NCI-H446 (cell line): ENCODE measurements at regions not wholly inside any gene's neighbourhood (a gene's known extent, or its start where the extent isn't known, plus 50 kb on each side); places are given as distances from the start of the nearest gene placed in this dataset.
"Not testable (repeated sequence)": the region's sequence is repeated elsewhere in the genome, so short reads cannot be mapped to it uniquely, and the experiment has no call there.

Experiments used
- DNase-seq, 2 experiments: peaks; one replicate each; lab custom pipeline; 2025; lab: John Stamatoyannopoulos, UW

DNA sequence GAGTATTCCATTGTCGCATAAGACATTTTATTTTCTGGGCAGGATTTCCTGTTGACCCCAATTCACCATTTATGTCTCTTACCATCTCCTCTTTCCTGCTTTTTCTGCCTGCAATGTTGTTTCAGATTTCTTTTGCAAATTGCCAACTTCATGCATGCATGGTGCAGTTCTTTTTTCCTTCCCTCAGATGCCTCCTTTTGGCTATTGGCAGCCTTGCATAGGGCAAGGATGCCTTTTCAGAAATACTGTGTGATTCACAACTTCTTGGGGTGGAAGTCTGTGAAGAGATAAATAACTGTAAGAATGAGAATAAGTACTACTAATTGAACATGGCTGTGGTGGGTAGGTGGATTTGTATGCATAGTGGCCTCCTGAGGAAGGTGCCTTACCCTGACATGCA is 116.7 kb downstream of the SOX4 start:
- no peak for DNase-seq

DNA sequence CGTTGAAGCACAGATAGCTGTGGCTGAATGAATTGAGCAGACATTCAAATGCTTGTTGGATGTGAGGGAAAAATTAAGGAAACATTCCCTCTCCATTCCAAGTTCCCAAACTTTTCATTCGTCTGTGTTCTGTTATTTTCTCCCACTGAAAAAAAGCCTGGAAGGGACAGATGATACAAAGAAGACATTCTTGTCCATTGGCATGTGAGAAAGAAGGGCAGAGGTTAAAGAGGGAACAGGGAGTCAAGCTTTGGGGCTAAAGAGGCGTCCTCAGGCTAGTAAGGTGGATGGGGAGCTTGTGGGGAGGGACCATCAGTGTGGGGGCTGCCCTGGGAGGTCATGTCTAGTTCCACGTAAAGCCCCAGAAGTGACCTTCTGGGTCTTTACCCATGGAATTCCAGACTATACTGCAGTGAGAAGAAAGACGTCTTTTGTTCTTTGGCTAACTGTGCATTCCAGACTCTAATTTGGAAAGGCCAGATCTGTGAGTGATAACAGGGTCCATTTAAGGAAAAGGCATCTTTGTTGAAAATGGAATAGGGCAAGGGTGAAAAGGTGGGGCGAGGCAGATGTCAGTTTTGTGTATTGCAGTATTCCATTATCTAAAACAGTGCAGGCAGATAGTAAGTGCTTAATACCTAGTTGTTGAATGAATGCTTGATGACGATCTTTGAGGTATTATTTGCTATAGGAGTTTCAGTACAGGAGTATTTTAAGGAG is 117.5 kb downstream of the SOX4 start:
- no peak for DNase-seq

DNA sequence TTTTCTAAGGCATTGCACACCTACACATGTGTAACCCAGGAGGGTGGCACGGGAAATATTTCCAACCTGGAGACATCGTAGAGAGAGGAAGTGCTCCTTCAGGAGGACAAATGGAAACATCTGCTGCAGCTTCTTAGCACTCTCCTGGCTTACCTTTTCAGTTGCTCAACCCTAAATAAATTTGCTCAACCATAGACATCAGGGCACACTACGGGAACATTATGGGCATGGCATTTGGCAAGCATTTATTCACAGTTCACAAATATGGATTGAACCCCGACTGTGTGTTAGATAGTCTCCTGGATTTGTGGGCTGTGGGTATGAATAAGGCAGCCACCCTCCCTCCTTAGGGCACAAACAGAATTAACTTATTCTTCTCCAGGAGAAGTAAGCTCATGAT is 118.7 kb downstream of the SOX4 start:
- DNase-seq = no peak

DNA sequence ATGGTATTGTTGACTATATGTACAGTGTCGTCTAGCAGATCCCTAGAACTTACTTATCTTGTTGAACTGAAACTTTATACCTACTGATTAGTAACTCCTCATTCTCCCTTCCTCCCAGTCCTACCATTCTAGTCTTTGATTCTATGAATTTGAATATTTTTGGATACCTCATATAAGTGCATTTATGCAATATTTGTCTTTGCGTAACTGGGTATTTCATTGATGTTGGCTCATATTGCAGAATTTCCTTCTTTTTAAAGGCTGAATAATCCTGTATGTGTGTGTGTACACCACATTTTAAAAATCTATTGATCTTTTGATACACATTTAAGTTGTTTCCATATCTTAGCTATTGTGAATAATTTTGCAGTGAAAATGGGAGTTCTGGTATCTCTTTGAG is 119.9 kb downstream of the SOX4 start:
- no peak for DNase-seq

DNA sequence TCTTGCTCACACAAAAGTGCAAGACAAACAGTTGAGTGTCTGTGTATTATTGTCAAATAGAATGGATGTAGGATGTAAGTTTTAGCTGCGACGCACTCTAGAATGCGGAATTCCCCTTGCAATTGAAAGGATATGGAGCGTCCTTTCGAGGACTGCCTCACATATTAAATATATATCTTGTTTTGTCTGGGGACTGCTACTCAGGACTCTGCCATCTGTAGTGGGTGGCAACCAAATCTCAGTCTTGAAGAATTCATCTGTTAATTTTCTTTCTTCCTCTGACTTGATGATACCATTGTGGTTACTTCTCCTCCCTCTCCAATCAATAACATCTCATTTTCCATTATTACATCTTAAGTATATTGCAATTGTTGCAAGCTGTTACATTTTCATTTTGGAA is 121.6 kb downstream of the SOX4 start:
- DNase-seq = no peak

DNA sequence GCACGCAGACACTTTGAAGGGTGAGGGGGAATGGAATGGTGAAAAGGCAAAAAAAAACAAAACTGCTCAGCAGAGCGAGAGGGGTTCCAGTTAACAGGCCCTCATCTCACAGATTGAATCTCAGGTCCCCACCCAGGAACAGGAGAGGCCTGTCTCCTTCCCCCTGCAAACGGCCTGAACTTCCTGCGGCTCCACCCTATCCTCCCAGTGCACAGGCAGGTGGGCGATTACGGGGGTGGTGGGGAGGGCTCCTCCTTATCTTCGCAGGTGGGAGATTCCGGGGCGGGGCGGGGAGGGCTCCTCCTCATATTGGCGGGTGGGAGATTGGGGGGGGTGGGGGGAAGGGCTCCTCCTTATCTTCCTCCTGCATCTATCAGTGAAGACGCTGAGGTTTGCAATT is 129.0 kb downstream of the SOX4 start:
- no peak for DNase-seq

DNA sequence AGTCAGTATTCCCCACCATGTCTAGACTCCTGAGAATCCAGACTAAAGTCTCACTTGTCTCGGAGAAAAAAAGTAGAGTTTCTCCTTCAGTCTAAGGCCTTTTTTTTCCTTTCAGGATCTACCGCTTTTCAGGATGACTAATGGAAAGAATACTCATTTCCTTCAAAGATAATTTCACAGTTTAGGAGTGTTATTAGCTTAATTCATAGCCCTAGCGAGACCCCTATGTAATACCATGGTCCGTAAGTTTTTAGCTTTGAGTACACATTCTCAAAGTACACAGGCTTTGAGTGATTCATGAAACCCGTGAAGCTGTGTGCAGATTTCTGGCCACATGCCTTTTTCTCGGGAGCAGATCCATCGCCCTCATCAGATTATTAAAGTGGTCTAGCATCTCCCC is 133.1 kb downstream of the SOX4 start:
- no peak for DNase-seq

DNA sequence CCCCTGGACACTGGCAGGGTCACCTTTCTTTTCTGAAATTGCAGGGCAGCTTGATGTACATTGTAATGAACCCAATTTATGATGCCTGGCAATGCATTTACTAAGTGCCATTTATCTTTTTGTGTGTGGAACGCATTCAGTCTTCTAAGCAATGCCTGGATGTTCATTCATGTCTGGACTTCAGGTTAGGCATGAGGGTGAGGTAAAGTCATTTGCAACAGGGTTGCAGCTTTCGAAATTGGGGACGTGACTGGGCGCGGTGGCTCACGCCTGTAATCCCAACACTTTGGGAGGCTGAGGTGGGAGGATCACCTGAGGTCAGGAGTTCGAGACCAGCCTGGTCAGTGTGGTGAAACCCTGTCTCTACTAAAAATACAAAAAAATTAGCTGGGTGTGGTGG is 134.6 kb downstream of the SOX4 start:
- no peak for DNase-seq

DNA sequence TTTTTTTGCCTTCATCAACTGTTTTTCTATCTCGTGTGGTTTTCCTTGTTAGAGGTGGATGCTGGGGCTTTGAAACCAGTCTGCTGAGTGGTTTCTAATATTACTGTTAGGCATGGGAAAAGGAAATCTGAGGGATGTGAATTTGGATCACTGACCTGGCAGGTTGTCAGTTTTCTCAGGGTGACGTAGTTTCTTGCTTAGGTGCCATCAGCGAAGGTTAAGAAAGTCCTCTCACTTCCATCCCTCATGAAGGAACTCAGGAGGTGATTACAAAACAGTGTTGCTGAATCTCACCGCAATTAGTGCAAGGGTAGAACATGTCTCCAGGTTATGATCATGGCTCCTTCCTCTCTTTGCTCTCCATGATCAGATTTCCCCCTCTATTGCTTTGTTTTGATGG is 135.9 kb downstream of the SOX4 start:
- no peak for DNase-seq

DNA sequence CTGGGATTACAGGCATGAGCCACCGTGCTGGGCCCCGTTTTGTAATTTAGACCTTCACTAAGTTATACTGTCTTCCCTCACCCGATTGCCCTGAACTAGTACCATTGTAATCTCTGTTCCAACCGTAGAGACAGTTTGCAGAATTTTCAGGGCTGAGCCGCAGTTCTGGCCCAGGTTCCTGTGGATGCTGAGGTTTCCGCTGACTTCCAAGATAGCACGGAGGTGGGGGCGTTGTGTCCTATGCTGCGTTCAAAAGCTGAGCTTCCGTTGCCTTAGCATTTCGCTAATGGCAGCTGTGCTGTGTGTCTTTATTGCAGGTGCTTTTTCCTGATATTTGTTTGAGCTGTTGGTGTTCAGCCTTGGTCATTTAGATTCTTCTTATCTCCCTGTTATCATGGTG is 137.0 kb downstream of the SOX4 start:
- DNase-seq = no peak

DNA sequence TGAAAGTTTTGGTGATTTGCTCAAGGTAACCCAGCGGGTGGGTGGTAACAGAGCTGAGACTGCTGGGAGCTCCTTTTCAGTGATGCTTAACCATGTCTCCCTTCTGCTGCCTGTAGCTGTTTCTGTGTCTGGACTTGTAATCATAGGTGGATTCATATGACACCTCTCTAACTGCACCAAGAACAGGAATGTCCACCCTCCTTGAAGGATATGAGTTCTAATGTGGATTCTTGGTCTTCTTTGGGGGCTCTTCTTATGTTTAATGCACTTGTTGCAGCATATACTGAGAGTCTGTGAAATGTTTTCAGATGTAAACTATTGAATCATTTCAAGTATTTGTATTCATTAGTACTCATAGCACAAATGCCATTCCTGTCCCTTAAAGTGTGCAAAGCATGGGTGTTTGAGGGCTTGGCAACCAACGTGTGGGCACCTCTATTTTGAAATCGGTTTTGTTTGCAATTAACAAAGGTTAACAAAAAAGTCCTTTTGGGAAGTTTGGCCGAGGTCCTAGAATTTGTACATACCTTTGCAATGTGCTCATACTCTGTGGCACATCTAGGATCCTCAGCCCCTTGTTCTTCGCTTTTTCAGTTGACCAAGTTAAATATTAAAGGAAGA is 138.0 kb downstream of the SOX4 start:
- no peak for DNase-seq

DNA sequence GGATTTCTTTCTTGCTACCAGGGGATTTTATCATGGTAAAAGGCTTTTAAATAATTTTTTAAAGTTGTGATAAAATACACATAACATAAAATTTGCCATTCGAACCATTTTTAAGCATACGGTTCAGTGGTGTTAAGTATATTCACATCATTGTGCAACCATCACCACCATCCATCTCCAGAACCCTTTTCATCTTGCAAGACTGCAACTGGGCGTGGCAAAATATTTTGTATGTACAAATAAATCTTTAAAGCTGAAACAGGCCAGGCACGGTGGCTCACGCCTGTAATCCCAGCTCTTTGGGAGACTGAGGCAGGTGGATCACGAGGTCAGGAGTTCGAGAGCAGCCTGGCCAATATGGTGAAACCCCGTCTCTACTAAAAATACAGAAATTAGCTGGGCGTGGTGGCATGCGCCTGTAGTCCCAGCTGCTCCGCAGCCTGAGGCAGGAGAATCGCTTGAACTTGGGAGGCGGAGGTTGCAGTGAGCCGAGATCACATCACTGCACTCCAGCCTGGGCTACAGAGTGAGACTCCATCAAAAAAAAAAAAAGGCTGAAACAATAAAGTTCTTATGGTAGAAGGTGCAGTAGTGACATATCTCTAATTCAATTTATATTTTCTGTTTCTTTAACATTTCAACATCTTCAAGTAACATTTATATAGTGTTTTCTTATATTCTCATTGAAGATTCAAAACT is 138.6 kb downstream of the SOX4 start:
- DNase-seq = not testable (repeated sequence)

DNA sequence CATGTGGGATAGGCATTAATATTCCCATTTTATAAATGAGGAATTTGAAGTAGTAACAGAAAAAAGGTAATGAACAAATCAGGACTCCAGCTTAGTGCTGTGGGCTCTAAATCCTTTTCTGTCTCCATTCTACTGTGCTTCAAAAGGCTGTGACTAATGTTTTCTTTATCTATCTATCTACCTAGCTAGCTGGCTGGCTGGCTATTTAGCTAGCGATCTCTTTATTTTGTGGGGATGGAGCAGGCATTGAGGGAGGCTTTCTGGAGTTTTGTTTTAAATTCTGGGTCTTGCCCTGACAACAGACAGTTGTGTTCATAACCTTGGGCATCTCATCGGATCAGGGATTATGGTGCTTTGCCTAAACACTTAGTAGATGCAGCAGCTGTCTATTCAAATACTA is 139.2 kb downstream of the SOX4 start:
- no peak for DNase-seq

DNA sequence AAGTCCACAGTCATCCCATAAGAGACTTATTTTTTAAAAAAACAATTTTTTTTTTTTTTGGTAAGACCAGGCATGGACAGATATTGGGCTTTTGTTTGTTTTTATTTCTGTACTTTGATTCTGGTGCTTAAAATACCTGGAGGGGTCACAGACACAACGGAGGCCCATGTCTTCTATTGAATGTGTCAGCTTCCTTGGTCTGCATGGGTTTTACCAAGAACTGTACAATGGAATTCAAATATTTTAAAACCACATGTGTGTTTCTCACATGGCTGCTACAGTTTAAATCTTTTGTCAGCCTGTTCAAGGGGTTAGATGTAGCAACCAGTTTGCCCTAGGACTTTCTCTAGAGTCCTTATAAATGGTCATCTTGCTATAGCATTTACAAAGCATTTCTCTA is 139.8 kb downstream of the SOX4 start:
- DNase-seq = no peak

DNA sequence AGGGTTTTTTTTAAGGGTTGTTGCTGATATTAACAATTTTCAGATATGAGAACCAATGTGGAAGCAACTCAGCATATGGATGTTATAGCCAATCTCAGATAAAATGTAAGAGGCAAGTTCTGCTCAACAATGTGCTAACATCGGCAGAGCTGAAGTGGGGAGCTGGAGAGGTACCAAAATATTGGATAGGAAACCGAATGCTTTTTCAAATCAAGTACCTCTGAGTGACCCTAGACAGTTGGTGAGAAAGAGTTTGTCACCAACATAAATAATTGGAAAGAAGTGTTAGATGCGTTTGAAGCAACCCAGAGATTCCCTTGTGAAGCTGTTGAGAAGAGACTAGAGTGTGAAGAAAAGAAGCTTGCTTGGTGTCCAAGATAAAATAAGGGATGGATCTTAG is 140.7 kb downstream of the SOX4 start:
- no peak for DNase-seq

DNA sequence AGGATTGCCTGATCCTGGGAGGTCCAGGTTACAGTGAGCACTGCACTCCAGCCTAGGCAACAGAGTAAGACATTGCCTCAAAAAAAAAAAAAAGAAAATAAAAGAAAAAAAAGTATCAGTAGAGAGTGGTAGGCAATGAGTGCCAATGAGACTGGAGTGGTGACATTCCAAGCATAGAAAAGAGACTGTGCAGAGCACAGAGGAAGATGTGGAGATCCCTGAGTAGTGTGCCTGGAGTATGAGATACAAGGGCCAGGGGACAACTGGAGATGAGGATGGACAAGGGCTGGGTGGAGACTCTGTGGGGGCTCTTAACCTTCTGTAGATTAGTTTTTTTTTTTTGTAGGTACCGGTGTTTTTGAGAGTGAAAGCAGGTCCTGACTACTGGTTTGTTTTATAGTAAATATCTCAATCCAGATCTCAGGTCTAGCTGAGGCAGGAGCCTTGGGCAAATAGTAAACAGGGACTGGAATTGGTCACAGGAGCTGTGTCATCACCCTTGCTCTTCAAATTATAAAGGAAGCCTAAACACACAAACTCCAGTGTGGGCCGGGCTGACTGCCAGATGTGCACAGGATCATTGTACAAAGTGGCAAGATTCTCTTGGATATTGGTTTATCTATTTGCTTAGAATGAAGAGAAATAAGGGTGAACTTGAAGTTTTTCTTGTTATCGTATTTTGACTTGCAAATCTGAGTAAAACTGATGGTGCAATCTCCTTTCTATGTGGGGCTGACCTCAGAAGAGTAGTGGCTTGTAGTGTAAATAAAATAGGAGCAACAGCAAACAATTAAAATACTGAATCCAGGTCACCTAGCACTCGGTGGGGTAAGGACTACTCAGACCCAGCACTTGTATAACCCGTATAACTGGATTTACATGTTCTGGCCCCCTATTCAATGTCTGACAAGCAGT is 144.9 kb downstream of the SOX4 start:
- no peak for DNase-seq

DNA sequence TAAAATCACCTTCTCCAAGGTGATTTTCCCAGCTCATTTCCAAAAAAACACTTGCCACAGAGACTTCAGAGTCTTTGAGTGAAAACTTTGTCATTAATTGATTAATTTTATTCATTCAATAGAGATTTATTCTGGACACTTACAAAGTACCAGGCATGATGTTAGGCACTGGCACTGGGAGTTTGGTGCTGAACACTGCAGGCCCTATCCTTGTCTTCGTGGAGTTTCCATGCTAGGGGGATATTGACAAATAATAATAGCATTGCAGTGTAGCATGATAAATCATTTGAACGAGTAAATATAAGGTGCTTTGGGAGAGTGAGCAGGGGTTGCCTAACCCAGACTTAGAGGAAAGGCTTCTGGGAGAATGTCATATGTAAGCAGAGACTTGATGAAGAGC is 145.7 kb downstream of the SOX4 start:
- no peak for DNase-seq

DNA sequence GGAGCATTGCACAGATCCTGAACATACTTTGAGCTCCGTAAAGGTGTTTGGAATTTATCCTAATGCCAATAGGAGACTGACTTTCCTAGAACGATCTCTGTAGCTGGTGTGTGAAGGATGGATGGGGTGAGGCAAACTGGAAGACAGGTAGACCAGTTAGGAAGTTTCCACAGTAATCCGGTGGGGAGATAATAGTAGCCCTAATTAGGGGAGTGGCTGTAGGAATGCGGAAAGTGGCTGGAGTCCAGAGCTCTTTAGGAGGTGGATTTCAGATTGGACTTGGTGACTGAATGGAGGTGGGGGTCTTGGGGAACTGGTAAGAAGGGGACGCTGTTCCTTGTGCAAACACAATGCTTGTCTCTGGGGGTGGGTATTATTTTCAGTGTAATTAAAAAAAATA is 146.3 kb downstream of the SOX4 start:
- no peak for DNase-seq

DNA sequence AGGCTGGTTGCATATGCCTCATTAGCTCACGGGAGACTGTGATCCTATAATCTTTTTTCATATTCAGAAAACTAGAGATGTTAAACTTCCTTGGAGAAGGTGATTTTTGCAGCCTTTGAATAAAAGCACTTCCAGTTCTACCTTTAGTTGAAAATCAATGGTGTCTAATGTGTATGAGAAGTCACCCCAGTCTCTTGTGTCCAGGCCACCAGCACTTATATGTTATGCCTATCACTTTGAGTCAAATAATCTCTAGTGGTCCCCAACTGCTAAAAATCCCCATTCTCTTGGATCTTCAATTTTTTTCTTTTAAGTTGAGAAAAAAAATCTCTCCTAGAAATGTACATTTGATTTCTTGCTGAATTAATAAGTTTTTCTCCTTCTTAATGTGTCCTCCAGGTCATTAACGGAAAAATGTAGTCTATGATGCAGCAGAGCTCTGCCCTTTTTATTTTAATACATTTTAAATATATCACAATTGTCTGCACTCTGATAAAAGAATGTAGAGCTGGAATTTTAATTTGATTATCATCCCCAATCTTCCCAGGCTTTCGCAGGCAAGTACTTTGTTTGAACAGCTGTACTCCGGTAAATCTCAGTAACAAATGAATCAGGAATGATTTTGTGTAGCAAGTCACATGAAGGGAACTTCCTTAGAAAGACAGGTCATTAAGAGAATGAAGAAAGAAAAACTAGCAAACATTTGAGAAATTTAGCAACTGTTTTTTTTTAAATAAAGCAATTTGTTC is 147.0 kb downstream of the SOX4 start:
- no peak for DNase-seq

DNA sequence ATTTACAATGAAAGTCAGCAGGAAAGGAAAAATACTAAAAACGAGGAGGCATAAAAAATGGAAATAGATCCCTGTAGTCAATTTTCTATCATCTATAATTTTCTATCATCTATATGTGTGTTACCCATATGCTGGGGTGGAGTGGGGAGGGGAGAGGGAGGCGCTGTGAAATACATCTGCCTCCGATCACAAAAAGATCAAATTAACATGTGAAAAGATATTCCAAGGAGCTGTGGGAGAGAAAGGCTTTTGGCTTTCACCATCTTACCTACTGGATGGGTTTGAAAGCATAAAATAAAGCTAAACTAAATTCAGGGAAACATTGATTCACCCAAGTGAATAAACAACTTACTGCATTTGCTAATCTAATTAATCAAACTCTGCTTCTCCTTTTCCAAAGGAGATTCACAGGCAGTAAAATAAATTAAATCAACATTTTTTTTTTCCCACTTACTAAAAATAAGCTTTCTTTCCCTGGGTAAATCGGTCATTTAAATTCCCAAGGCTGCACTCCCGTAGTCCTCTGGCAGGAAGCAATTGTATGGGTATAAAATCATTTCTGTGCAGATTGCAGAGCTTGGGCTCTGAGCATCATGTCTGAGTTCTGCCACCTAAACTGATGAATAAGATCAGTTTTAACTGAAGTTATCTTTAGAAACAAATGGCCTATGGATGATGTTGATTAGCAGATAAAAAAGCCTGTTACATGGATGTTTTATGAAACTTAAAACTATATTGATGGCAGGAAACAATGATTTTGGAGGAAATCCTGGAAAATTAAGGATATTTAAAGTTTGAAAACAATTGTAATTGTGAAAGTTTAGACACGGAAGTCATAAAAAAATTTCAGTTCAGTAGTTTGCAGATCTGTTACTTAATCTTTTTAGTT is 147.9 kb downstream of the SOX4 start:
- DNase-seq = no peak

DNA sequence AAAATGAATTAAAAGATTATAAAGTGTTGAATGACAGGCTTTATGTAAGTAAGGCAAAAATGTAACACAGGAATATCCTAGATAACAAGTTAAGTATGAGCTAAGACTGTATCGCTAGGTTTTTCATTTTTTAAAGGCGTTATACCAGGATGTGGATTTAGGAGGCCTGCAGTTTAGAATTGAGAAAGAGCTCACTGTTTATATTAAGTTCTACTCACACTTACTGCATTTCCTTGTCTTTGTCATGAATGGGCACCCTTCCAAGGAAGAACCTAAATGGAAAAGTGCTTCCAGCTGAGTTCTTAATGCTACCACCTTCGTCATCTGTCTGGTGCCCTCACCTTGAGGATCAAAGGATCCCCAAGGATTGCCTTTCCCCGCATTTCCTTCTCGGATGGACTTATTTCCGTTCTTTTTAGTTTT is 148.7 kb downstream of the SOX4 start:
- no peak for DNase-seq
